ENCODE measurements at regions not wholly inside any gene's neighbourhood (a gene's known extent, or its start where the extent isn't known, plus 50 kb on each side); places are given as distances from the start of the nearest gene placed in this dataset.

GRCh38 chr3:45317710-45318109 lies 70.7 kb upstream of the LARS2 start:
- Histone ChIP-seq H2BK120ac (ENCODE audit: low read depth, low read length) (no peak overlapping the region), H3K14ac (replicated peaks; ENCODE audit: low read depth, low read length) (no peak overlapping the region), H3K9me3 (ENCODE audit: control insufficient read depth, insufficient read depth, low read length) (peaks cover 2% of the 10 kb centered on the region; the same call in 1 of the 2 replicates), H3K4ac (ENCODE audit: low read depth, low read length) (no peak overlapping the region), H3K36me3 (ENCODE audit: control insufficient read depth, insufficient read depth, low read length) (no peaks in the 10 kb centered on the region), H4K8ac (ENCODE audit: low read depth in 2 of 2, low read length in 2 of 2) (no peak overlapping the region), H4K91ac (ENCODE audit: insufficient read depth, low read depth, low read length) (no peak overlapping the region), H2AFZ (replicated peaks; ENCODE audit: low read length, poor library complexity) (no peak overlapping the region), H4K5ac (ENCODE audit: low read depth, low read length) (no peak overlapping the region), H2BK20ac (ENCODE audit: low read depth, low read length) (no peak overlapping the region), H3K23ac (ENCODE audit: low read depth, low read length) (no peak overlapping the region), H3K79me1 (ENCODE audit: low read depth in 1 of 2, low read length in 2 of 2) (no peaks in the 10 kb centered on the region), H3K18ac (ENCODE audit: low read depth, low read length) (no peak overlapping the region), H2BK15ac (ENCODE audit: low read depth, low read length) (no peak overlapping the region), H3K27ac (ENCODE audit: insufficient read depth, low read length) (no peak overlapping the region), H2AK9ac (replicated peaks; ENCODE audit: low read depth, low read length, poor library complexity) (no peak overlapping the region), H3K4me2 (ENCODE audit: low read depth, low read length) (no peak overlapping the region), H3K4me1 (ENCODE audit: control insufficient read depth, insufficient read depth, low read length) (no peaks in the 10 kb centered on the region), H3K27me3 (ENCODE audit: control insufficient read depth, insufficient read depth, low read length) (peaks cover 45% of the 10 kb centered on the region), H3K9me1 (ENCODE audit: insufficient read depth, low read length) (no peaks in the 10 kb centered on the region), H3K4me3 (ENCODE audit: insufficient read depth, low read depth, low read length) (no peak overlapping the region), H2BK5ac (ENCODE audit: low read depth, low read length, poor library complexity, severe bottlenecking) (no peak overlapping the region), H3K56ac (ENCODE audit: extremely low read depth, insufficient read depth, low read length) (no peak overlapping the region), H3K9ac (ENCODE audit: low read depth, low read length) (no peak overlapping the region), H4K20me1 (ENCODE audit: insufficient read depth, low read length) (no peaks in the 10 kb centered on the region), H2AK5ac (ENCODE audit: low read depth, low read length) (no peak overlapping the region)
- TF ChIP-seq MXI1 (IDR thresholded peaks at IDR 0.05; ENCODE audit: borderline replicate concordance, low read depth, low read length) (no peak), BHLHE40 (IDR thresholded peaks at IDR 0.05; ENCODE audit: low read depth, low read length) (no peak), RCOR1 (IDR thresholded peaks at IDR 0.05; ENCODE audit: insufficient replicate concordance, low read length) (no peak), FOS (IDR thresholded peaks at IDR 0.05; ENCODE audit: low read depth, low read length) (no peak), NFE2L2 (IDR thresholded peaks at IDR 0.05; ENCODE audit: low read depth, low read length) (no peak), USF2 (IDR thresholded peaks at IDR 0.05; ENCODE audit: low read depth, low read length) (no peak), ELK1 (IDR thresholded peaks at IDR 0.05; ENCODE audit: borderline replicate concordance, low read depth, low read length) (no peak), CEBPB (IDR thresholded peaks at IDR 0.05; ENCODE audit: low read depth, low read length) (no peak), SMC3 (IDR thresholded peaks at IDR 0.05; ENCODE audit: low read depth, low read length) (no peak), MAFK (IDR thresholded peaks at IDR 0.05; ENCODE audit: low read depth, low read length) (no peak), MAZ (IDR thresholded peaks at IDR 0.05; ENCODE audit: borderline replicate concordance, low read depth, low read length) (no peak), POLR2A (IDR thresholded peaks at IDR 0.05; ENCODE audit: low read depth, low read length) (no peak), RAD21 (IDR thresholded peaks at IDR 0.05; ENCODE audit: low read length) (no peak), RFX5 (IDR thresholded peaks at IDR 0.05; ENCODE audit: low read depth, low read length) (no peak), CTCF (conservative IDR thresholded peaks at IDR 0.05; ENCODE audit: low read depth, low read length) (no peak)
- POLR2A ChIA-PET (ENCODE audit: unreplicated experiment) = no interaction called here
- in situ Hi-C loops (cut with MboI; ENCODE audit: low sequenced_read_pairs) = no loop called here
- dilution Hi-C loops (cut with HindIII; ENCODE audit: low sequenced_read_pairs, unreplicated experiment) = no loop called here
- ATAC-seq (ENCODE audit: low read depth) (no peak), DNase-seq (no peak)
- CTCF ChIA-PET = no interaction called here
- intact Hi-C loops (cut with micrococcal nuclease) = no loop called here
- BruUV-seq (replicated peaks) = no TSS peak
- 50% methylated on average over 1 of the region's 6 CpGs; no CpG with 5 or more reads in 1 of the 2 experiments for WGBS, 2 experiments (ENCODE audit: extremely low coverage in 2 of 2, insufficient read length in 1 of 2)
